Fibroblast of mammary gland (primary cell): ENCODE measurements at regions not wholly inside any gene's neighbourhood (a gene's known extent, or its start where the extent isn't known, plus 50 kb on each side); places are given as distances from the start of the nearest gene placed in this dataset.

Experiments used
- DNase-seq: peaks from one replicate; pipeline ENCODE4 v3.0.0-alpha.2; 2010; ENCODE audit warnings: low read depth
- H3K4me3 ChIP-seq: 2 replicates; pipeline ENCODE4 v1.5.1; 2011; ENCODE audit warnings: low read depth, mild to moderate bottlenecking, low read length, moderate library complexity; ENCODE audit not compliant: control insufficient read depth
- TF ChIP-seq, protein P1 (sequence below): conservative IDR thresholded peaks from 2 replicates; pipeline ENCODE4 v1.5.1; 2011; ENCODE audit warnings: low read depth, low read length, inconsistent platforms; ENCODE audit not compliant: control insufficient read depth, insufficient read depth

DNA sequence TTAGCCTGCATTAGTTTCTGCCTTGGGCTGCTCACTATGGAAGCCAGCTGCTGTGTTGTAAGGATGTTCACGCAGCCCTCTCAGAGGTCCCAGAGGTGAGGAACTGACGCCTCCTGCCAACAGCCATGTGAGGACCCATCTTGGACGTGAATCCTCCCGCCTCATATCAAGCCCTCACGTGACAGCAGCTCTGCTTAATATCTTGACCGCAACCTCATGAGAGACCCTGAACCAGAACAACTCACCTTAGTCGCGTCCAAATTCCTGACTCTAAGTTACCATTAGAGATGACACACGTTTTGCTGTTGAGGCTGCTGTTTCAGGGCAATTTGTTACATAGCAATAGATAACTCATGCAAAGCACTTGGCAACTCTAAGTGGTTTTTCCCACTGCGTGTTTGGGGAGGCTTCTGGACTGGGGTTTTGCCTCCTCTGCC is 97.7 kb downstream of the TMEM17 start:
- no peak overlapping the region for H3K4me3 ChIP-seq
- TF ChIP-seq, protein P1, sequence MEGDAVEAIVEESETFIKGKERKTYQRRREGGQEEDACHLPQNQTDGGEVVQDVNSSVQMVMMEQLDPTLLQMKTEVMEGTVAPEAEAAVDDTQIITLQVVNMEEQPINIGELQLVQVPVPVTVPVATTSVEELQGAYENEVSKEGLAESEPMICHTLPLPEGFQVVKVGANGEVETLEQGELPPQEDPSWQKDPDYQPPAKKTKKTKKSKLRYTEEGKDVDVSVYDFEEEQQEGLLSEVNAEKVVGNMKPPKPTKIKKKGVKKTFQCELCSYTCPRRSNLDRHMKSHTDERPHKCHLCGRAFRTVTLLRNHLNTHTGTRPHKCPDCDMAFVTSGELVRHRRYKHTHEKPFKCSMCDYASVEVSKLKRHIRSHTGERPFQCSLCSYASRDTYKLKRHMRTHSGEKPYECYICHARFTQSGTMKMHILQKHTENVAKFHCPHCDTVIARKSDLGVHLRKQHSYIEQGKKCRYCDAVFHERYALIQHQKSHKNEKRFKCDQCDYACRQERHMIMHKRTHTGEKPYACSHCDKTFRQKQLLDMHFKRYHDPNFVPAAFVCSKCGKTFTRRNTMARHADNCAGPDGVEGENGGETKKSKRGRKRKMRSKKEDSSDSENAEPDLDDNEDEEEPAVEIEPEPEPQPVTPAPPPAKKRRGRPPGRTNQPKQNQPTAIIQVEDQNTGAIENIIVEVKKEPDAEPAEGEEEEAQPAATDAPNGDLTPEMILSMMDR = no peak
- DNase-seq = peak; percentile 49

DNA sequence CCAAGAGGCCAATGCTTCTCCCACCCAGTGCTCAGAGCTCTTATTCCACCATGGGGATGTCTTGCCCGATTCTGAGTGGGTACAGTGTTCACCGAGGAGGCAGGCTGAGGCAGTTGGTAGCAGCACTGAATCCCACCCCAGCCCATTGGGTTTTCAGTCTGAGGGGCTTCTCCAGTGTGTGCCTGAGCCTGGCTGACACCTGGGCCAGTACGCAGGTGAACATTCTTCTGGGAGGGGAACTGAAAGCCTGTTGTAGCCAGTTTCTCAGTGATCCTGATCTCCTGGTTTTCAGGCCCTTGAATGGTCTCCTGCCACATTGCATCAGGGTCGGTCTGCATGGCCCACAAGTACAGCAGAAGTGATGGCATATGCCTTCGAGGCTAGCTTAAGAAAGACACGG is 98.2 kb downstream of the TMEM17 start:
- no peak for DNase-seq
- TF ChIP-seq, protein P1 = no peak
- H3K4me3 ChIP-seq = no peak overlapping the region

GRCh38 chr2:62407401-62407800 is 98.6 kb downstream of the TMEM17 start:
- no peak for DNase-seq
- TF ChIP-seq, protein P1 = no peak
- H3K4me3 ChIP-seq = no peak overlapping the region

DNA sequence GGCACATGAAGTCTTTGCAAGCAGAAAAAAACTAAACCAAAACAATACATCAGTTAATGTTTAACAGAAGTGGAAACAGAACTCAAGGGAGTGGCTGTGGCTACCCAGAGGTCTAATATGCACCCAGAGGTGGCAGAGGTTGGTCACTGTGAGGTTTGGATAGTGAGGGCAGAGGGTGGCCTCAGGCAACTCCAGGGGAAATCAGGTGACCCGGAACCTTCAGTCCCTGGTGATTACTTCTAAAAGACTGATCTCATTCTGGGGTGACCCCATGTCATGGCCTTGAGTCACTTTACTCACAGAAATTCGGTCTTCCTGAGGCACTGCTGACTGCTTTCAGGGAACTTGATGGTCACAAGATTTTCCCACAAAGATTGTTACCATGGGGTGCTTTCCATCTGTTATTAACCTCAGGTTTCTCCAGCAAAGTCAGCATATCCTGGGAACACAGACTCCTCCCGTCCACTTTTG is 99.4 kb downstream of the TMEM17 start:
- TF ChIP-seq, protein P1 = no peak
- no peak overlapping the region for H3K4me3 ChIP-seq
- DNase-seq = no peak

DNA sequence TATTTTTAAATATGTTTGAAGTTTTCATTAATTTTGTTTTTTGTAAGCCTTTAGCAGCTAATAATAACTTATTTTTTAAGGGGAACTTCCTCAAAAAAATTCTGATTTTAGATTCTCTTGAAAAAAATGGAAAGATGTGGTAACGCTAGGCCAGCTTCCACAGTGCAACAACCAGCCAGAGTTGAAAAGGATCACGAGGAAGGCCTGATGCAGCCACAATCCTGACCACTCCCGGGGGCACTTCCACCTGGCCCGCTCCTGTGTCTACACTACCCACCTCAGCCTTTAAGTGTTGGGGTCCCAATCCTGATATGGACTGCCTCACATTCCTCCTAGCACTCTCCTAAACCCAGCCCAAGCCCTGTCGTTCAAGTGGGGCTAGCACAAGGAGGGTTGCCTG is 101.1 kb downstream of the TMEM17 start:
- TF ChIP-seq, protein P1 = no peak
- DNase-seq = no peak
- no peak overlapping the region for H3K4me3 ChIP-seq

DNA sequence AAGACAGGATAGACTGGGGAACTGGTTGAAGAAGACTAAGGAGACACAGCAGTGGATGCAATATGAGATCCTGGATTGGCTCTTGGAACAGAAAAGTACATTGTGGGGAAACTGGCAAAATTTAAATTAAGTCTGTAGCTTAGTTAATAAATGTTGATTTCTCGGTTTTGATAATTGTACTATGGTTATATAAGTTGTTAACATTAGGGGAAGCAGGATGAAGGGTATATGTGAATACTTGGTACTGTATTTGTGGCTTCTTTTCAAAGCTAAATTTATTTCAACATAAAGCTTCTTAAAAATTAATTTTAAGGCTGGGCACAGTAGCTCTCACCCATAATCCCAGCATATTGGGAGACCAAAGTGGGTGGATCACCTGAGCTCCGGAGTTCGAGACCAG is 103.8 kb downstream of the TMEM17 start:
- DNase-seq = no peak

DNA sequence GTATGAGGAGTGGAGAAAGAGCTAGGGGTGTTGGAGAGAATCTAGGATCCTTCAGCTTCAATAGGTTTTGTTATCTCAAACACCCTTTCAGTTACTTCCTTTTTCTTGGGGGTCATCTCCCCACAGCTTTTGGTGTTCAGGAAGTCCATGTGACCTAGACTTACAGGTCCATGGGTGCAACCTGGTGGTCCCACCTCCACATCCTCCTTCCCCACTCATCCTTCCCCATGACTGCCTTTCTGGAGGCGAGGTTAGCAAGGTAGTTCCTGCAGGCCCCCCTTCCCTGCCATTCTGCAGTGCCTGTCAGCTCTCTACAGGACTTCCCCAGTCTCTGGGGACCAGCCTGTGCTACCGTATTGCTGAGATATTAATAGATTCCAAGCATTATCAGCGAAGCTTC is 107.6 kb downstream of the TMEM17 start:
- no peak overlapping the region for H3K4me3 ChIP-seq
- no peak for DNase-seq
- TF ChIP-seq, protein P1 = no peak

More for the DNA sequence above, 103.8 kb downstream of the TMEM17 start:
- H3K4me3 ChIP-seq = no peak overlapping the region
- TF ChIP-seq, protein P1 = no peak
